ENCODE measurements at regions not wholly inside any gene's neighbourhood (a gene's known extent, or its start where the extent isn't known, plus 50 kb on each side); places are given as distances from the start of the nearest gene placed in this dataset.
A peak's percentile ranks its signal among the peaks of the same experiment; 100 is the strongest.

DNA sequence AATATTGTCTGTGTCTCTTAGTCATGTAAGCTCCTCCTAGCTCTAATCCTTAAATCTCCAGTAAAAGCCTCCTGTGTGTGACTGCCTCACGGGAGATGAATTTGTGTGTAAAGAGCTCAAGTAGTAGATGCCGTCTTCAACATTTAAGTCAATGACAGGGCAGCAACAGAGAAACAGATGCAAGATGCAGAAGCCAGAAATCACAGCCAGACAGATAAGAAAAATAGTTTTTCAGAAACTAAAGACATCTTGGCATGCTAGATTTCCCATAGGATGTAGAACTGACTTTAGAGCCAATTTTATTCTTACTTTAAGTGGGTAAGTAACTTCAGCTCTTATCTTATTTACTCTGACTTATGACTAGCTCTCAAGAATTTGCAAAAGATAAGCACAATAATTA, 652.8 kb downstream of the KCNA4 start:
- ChIA-PET POLR2A (no interaction called here), CTCF (interaction anchor here (0.6 to 1.2 kb wide), 2 partner anchors 14 to 21 kb away, joined by 3 read pairs; no protein-coding TSS in a partner anchor)
- TF ChIP-seq, protein P1, sequence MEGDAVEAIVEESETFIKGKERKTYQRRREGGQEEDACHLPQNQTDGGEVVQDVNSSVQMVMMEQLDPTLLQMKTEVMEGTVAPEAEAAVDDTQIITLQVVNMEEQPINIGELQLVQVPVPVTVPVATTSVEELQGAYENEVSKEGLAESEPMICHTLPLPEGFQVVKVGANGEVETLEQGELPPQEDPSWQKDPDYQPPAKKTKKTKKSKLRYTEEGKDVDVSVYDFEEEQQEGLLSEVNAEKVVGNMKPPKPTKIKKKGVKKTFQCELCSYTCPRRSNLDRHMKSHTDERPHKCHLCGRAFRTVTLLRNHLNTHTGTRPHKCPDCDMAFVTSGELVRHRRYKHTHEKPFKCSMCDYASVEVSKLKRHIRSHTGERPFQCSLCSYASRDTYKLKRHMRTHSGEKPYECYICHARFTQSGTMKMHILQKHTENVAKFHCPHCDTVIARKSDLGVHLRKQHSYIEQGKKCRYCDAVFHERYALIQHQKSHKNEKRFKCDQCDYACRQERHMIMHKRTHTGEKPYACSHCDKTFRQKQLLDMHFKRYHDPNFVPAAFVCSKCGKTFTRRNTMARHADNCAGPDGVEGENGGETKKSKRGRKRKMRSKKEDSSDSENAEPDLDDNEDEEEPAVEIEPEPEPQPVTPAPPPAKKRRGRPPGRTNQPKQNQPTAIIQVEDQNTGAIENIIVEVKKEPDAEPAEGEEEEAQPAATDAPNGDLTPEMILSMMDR (IDR thresholded peaks at IDR 0.05; ENCODE audit: control extremely low read depth, extremely low read depth, low read depth, missing control alignments), result no peak
- no peak for DNase-seq (ENCODE audit: extremely low spot score)

DNA sequence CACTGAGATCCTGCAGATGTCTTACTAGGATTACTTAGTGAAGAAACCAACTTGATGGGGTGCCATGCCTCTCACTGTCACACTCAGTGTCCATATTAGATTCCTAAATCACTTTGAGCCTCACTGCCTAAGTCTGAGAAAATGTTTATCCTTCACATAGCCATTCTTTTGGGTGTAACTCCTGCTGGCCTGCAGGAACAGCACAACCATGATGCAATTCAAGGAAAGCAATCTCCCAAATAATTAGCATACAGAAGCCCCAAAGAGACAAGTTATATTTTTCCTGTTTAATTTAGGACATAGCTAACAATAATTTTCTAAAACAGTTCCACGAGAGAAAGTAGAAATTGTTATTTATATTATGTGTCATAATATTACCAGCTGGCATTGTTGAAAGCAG, 655.5 kb downstream of the KCNA4 start:
- POLR2A ChIA-PET, result no interaction called here
- TF ChIP-seq, protein P1 (IDR thresholded peaks at IDR 0.05; ENCODE audit: control extremely low read depth, extremely low read depth, low read depth, missing control alignments), result no peak
- DNase-seq (ENCODE audit: extremely low spot score), result no peak
- CTCF ChIA-PET, result interaction anchor here (1.1 to 1.4 kb wide), 3 partner anchors 9 to 18 kb away, joined by 3 read pairs; no protein-coding TSS in a partner anchor

GRCh38 chr11:29353833-29354232, 663.0 kb downstream of the KCNA4 start:
- DNase-seq (ENCODE audit: extremely low spot score), result no peak
- TF ChIP-seq, protein P1 (IDR thresholded peaks at IDR 0.05; ENCODE audit: control extremely low read depth, extremely low read depth, low read depth, missing control alignments), result no peak
- CTCF ChIA-PET, result interaction anchor here (2.6 kb wide), 1 partner anchor 10 kb away, joined by 24 read pairs; no protein-coding TSS in a partner anchor
- POLR2A ChIA-PET, result no interaction called here

DNA sequence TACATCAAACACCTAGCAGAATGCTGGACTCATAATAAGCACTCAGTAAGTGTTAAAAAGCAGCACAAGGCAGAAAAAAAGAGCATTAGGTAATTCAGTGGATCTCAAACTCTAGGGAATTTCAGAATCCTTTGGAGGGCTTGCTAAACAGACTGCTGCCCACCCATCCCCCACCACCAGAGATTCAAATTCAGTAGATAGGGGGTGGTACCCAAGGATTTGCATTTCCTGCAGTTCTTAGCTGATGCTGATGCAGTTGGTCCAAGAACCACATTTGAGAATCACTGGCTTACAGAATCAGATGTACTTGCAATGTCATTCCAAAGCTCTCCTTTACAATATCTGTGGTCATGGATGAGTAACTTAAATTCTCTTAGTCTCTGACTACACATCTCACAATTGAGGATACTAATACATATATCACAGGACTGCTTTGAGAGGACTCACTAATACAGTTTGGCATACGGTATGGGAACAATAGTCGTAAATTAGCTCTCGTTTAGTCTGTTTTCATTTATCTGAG, 664.5 kb downstream of the KCNA4 start:
- TF ChIP-seq, protein P1 (IDR thresholded peaks at IDR 0.05; ENCODE audit: control extremely low read depth, extremely low read depth, low read depth, missing control alignments), result no peak
- ChIA-PET CTCF (interaction anchor here (1.6 to 2.6 kb wide), 2 partner anchors 9 to 18 kb away, joined by 3 to 24 read pairs; no protein-coding TSS in a partner anchor), POLR2A (no interaction called here)
- DNase-seq (ENCODE audit: extremely low spot score), result no peak

GRCh38 chr11:29351301-29351873, 665.4 kb downstream of the KCNA4 start:
- ChIA-PET CTCF (interaction anchor here (1.6 to 2.6 kb wide), 2 partner anchors 8 to 17 kb away, joined by 3 to 24 read pairs; no protein-coding TSS in a partner anchor), POLR2A (no interaction called here)
- DNase-seq (ENCODE audit: extremely low spot score), result no peak
- TF ChIP-seq, protein P1 (IDR thresholded peaks at IDR 0.05; ENCODE audit: control extremely low read depth, extremely low read depth, low read depth, missing control alignments), result no peak

GRCh38 chr11:29343465-29344333, 673.1 kb downstream of the KCNA4 start:
- CTCF ChIA-PET, result interaction anchor here (0.6 to 2.5 kb wide), 23 partner anchors 9 to 1845 kb away, joined by 3 to 25 read pairs (median 4); partner anchors contain the start of gene BDNF
- POLR2A ChIA-PET, result no interaction called here
- TF ChIP-seq, protein P1 (IDR thresholded peaks at IDR 0.05; ENCODE audit: control extremely low read depth, extremely low read depth, low read depth, missing control alignments), result peak; percentile 86
- peak; percentile 39 for DNase-seq (ENCODE audit: extremely low spot score)

Data from GM10248 (cell line).